ENCODE measurements at regions not wholly inside any gene's neighbourhood (a gene's known extent, or its start where the extent isn't known, plus 50 kb on each side); places are given as distances from the start of the nearest gene placed in this dataset.

GRCh38 chrX:85454295-85454694 is 74.8 kb upstream of the POF1B start:
- TF ChIP-seq CTCF (conservative IDR thresholded peaks at IDR 0.05; ENCODE audit: low read length) (no peak), EZH2phosphoT487 (IDR thresholded peaks at IDR 0.05; ENCODE audit: borderline replicate concordance) (no peak)
